ENCODE measurements at regions not wholly inside any gene's neighbourhood (a gene's known extent, or its start where the extent isn't known, plus 50 kb on each side); places are given as distances from the start of the nearest gene placed in this dataset.

GRCh38 chr2:222778400-222778799, 82.4 kb upstream of the ACSL3 start:
- no peak overlapping the region for H3K4me3 ChIP-seq (ENCODE audit: low read depth, low read length, poor library complexity, severe bottlenecking)
- H4K20me1 ChIP-seq (ENCODE audit: insufficient read depth, low read length), result no peaks in the 10 kb centered on the region
- CTCF ChIA-PET (ENCODE audit: unreplicated experiment), result no interaction called here
- BruUV-seq (replicated peaks), result no TSS peak
- no peaks in the 10 kb centered on the region for H3K36me3 ChIP-seq (ENCODE audit: insufficient read depth, low read length)
- H2AFZ ChIP-seq (ENCODE audit: low read length), result no peak overlapping the region
- H3K9me3 ChIP-seq (ENCODE audit: low read length), result no peaks in the 10 kb centered on the region
- H3K4me1 ChIP-seq (ENCODE audit: insufficient read depth, low read length, poor library complexity, severe bottlenecking), result no peaks in the 10 kb centered on the region
- intact Hi-C loops (cut with micrococcal nuclease; ENCODE audit: unreplicated experiment), result no loop called here
- TF ChIP-seq EZH2phosphoT487 (IDR thresholded peaks at IDR 0.05; ENCODE audit: borderline replicate concordance, low read depth, low read length) (no peak), CTCF (conservative IDR thresholded peaks at IDR 0.05; ENCODE audit: low read length) (no peak)
- H3K4me2 ChIP-seq (ENCODE audit: low read length), result no peak overlapping the region
- H3K79me2 ChIP-seq (ENCODE audit: insufficient read depth, low read depth, low read length), result no peaks in the 10 kb centered on the region
- H3K9me2 ChIP-seq (ENCODE audit: insufficient read depth, low read length), result no peaks in the 10 kb centered on the region
- DNase-seq (ENCODE audit: low spot score), result no peak
- H3K27ac ChIP-seq (ENCODE audit: low read depth, low read length, poor library complexity, severe bottlenecking), result no peak overlapping the region
- POLR2A ChIA-PET, result interaction anchor here (0.6 to 1.1 kb wide), 4 partner anchors 10 to 40 kb away, joined by 3 to 5 read pairs (median 4); no protein-coding TSS in a partner anchor

DNA sequence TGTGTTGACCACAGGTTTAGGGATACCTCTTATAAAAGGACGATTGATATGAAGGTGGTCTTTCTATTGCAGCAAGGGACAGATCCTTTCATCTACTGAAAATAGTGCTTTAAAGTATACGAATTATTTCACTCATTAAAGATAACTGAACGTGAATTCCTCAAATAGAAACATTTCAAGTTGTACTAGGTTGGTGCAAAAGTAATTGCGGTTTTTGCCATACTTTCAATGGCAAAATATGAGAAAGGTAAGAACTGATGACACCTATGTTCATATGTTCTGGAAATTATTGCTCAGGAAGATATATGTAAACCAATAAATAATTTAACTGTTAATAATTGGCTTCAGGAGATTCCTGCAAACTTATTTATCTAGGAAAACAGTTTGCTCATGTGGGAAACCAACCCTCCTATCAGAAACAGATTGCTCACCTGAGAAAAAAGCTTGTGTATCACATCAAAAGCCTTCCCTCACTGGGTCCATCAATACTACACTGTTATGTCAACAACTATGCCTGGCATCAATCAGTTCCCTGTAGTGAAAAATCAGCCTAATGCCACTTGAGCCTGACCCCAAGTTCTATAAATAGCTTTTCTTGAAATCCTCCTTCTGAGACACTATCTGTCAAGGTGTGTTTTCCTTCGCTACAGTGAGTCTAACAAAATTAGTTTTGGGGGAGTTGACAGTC, 81.5 kb upstream of the ACSL3 start:
- H3K9me3 ChIP-seq (ENCODE audit: low read length), result no peaks in the 10 kb centered on the region
- H2AFZ ChIP-seq (ENCODE audit: low read length), result no peak overlapping the region
- H3K4me1 ChIP-seq (ENCODE audit: insufficient read depth, low read length, poor library complexity, severe bottlenecking), result no peaks in the 10 kb centered on the region
- H4K20me1 ChIP-seq (ENCODE audit: insufficient read depth, low read length), result no peaks in the 10 kb centered on the region
- BruUV-seq (replicated peaks), result no TSS peak
- H3K27ac ChIP-seq (ENCODE audit: low read depth, low read length, poor library complexity, severe bottlenecking), result no peak overlapping the region
- no peaks in the 10 kb centered on the region for H3K36me3 ChIP-seq (ENCODE audit: insufficient read depth, low read length)
- H3K4me3 ChIP-seq (ENCODE audit: low read depth, low read length, poor library complexity, severe bottlenecking), result no peak overlapping the region
- intact Hi-C loops (cut with micrococcal nuclease; ENCODE audit: unreplicated experiment), result no loop called here
- no peaks in the 10 kb centered on the region for H3K79me2 ChIP-seq (ENCODE audit: insufficient read depth, low read depth, low read length)
- ChIA-PET CTCF (ENCODE audit: unreplicated experiment) (interaction anchor here (0.7 kb wide), 1 partner anchor 10 kb away, joined by 3 read pairs; no protein-coding TSS in a partner anchor), POLR2A (interaction anchor here (0.5 to 1.1 kb wide), 5 partner anchors 9 to 39 kb away, joined by 3 to 5 read pairs (median 3); no protein-coding TSS in a partner anchor)
- H3K4me2 ChIP-seq (ENCODE audit: low read length), result no peak overlapping the region
- no peaks in the 10 kb centered on the region for H3K9me2 ChIP-seq (ENCODE audit: insufficient read depth, low read length)
- TF ChIP-seq CTCF (conservative IDR thresholded peaks at IDR 0.05; ENCODE audit: low read length) (no peak), EZH2phosphoT487 (IDR thresholded peaks at IDR 0.05; ENCODE audit: borderline replicate concordance, low read depth, low read length) (no peak)
- DNase-seq (ENCODE audit: low spot score), result no peak

DNA sequence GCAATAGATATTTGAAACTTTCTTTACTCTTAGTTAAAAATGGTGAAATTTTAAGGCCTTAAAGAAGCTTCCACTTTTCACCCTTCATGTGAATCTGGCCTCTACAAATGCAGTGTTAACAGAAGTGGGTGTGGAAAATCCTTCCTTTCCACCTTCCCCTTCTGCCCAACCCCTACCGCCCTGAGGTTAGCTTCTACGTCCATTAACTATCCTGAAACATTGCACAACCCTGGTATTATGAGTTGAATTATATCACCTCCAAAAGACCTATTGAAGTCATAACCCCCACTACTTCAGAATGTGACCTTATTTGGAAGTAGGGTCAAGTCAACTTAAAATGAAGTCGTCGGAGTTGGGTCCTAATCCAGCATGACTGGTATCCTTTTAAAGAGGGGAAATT, 80.8 kb upstream of the ACSL3 start:
- no peaks in the 10 kb centered on the region for H4K20me1 ChIP-seq (ENCODE audit: insufficient read depth, low read length)
- H3K4me3 ChIP-seq (ENCODE audit: low read depth, low read length, poor library complexity, severe bottlenecking), result no peak overlapping the region
- H3K27ac ChIP-seq (ENCODE audit: low read depth, low read length, poor library complexity, severe bottlenecking), result no peak overlapping the region
- H3K9me3 ChIP-seq (ENCODE audit: low read length), result no peaks in the 10 kb centered on the region
- H3K4me1 ChIP-seq (ENCODE audit: insufficient read depth, low read length, poor library complexity, severe bottlenecking), result no peaks in the 10 kb centered on the region
- DNase-seq (ENCODE audit: low spot score), result no peak
- no peaks in the 10 kb centered on the region for H3K9me2 ChIP-seq (ENCODE audit: insufficient read depth, low read length)
- no peak overlapping the region for H2AFZ ChIP-seq (ENCODE audit: low read length)
- no peak overlapping the region for H3K4me2 ChIP-seq (ENCODE audit: low read length)
- BruUV-seq (replicated peaks), result no TSS peak
- intact Hi-C loops (cut with micrococcal nuclease; ENCODE audit: unreplicated experiment), result no loop called here
- H3K36me3 ChIP-seq (ENCODE audit: insufficient read depth, low read length), result no peaks in the 10 kb centered on the region
- no peaks in the 10 kb centered on the region for H3K79me2 ChIP-seq (ENCODE audit: insufficient read depth, low read depth, low read length)
- ChIA-PET CTCF (ENCODE audit: unreplicated experiment) (no interaction called here), POLR2A (interaction anchor here (0.5 to 1.1 kb wide), 2 partner anchors 8 to 16 kb away, joined by 3 read pairs; no protein-coding TSS in a partner anchor)
- TF ChIP-seq CTCF (conservative IDR thresholded peaks at IDR 0.05; ENCODE audit: low read length), result no peak
- no peak for TF ChIP-seq EZH2phosphoT487 (IDR thresholded peaks at IDR 0.05; ENCODE audit: borderline replicate concordance, low read depth, low read length)
